ENCODE measurements at regions not wholly inside any gene's neighbourhood (a gene's known extent, or its start where the extent isn't known, plus 50 kb on each side); places are given as distances from the start of the nearest gene placed in this dataset.

DNA sequence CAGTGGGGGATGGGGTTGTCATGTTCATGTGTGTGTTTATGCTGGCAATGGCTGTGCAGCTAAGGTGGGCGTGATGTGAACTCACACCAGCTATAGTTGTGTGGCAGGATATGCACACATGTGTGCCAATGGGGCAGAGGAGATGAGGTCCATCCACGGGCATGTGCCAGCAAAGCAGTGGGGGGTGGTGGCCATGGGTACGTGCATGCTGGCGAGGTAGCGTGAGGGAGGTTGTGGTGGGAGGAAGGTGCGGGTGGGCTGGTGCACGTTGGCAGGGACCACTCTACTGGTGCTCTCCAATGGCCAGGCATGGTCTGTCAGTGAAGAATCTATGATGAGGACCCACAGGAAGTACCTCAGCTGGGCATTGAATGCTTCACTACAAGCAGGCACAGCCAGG lies 567.5 kb upstream of the SORCS1 start:
- TF ChIP-seq, protein P1, sequence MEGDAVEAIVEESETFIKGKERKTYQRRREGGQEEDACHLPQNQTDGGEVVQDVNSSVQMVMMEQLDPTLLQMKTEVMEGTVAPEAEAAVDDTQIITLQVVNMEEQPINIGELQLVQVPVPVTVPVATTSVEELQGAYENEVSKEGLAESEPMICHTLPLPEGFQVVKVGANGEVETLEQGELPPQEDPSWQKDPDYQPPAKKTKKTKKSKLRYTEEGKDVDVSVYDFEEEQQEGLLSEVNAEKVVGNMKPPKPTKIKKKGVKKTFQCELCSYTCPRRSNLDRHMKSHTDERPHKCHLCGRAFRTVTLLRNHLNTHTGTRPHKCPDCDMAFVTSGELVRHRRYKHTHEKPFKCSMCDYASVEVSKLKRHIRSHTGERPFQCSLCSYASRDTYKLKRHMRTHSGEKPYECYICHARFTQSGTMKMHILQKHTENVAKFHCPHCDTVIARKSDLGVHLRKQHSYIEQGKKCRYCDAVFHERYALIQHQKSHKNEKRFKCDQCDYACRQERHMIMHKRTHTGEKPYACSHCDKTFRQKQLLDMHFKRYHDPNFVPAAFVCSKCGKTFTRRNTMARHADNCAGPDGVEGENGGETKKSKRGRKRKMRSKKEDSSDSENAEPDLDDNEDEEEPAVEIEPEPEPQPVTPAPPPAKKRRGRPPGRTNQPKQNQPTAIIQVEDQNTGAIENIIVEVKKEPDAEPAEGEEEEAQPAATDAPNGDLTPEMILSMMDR (IDR thresholded peaks at IDR 0.05), result no peak
- no peak for TF ChIP-seq EZH2 (IDR thresholded peaks at IDR 0.05; ENCODE audit: borderline replicate concordance, insufficient read depth, low read depth, low read length, poor library complexity, severe bottlenecking)

All from B cell (primary cell).